Bronchial epithelial cell (primary cell): ENCODE measurements at regions not wholly inside any gene's neighbourhood (a gene's known extent, or its start where the extent isn't known, plus 50 kb on each side); places are given as distances from the start of the nearest gene placed in this dataset.

Source experiments
- DNase-seq: peaks from one replicate; pipeline ENCODE4 v3.0.0-alpha.2; 2010; ENCODE audit warnings: low read depth
- FAIRE-seq: peaks from 2 replicates; lab custom pipeline; 2011; peaks lifted over from hg19 to GRCh38; lab: Jason Lieb, UNC
- H3K27me3 ChIP-seq: 2 replicates; pipeline ENCODE4 v1.5.1; 2011; ENCODE audit warnings: low read length; ENCODE audit not compliant: control insufficient read depth, insufficient read depth
- H3K36me3 ChIP-seq: 2 replicates; pipeline ENCODE4 v1.5.1; 2011; ENCODE audit warnings: low read length; ENCODE audit not compliant: control insufficient read depth, insufficient read depth
- H3K4me3 ChIP-seq: 2 replicates; pipeline ENCODE4 v1.5.1; 2011; ENCODE audit warnings: mild to moderate bottlenecking, low read depth, low read length, control low read depth
- CTCF ChIP-seq: IDR thresholded peaks from 2 replicates; pipeline ENCODE4 v1.5.1; 2011; ENCODE audit warnings: mild to moderate bottlenecking, moderate library complexity, low read length, control low read depth, inconsistent platforms; ENCODE audit not compliant: insufficient read depth, severe bottlenecking

DNA sequence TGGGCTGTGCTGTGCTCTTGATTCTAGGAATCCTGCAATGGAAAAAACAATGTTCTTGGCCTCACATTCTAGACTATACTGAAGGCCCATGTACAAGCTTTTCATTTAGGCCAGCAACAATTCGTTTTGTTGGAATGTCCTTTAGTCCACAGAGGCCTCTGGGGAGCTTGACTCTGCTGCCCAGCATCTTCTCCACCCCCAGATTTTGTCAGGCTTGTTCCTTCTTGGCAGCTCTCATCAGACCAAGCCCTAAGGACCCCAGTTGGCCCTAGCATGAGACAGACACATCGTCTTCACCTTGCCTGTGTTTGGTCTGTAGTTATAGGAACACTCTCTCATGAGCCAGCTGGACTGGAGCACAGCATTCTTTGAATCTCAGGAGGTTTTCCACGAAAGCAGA, 300.1 kb downstream of the VRK1 start:
- DNase-seq (no peak), FAIRE-seq (no peak)
- no peak for TF ChIP-seq CTCF
- H3K36me3 ChIP-seq = no peaks in the 10 kb centered on the region
- no peaks in the 10 kb centered on the region for H3K27me3 ChIP-seq
- H3K4me3 ChIP-seq = no peak overlapping the region

DNA sequence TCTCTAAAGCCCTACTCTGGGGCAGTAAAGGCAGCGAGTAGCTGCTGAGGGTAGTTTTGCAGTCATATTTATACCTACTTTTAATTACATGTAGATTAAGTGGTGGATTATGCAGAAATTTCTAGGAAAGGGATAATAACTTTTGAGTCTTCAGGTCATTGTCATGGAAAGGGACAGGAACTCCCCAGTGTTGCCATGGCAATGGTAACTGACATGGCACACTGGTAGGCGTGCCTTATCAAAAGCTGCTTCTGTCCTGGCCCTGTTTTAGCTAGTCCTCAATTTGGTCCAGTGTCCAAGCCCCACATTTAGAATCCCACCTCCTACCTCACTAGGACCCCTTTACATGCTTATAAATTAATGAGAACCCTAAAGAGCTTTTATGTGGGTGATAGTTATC, 303.1 kb downstream of the VRK1 start:
- no peaks in the 10 kb centered on the region for H3K27me3 ChIP-seq
- H3K4me3 ChIP-seq = no peak overlapping the region
- no peak for FAIRE-seq
- DNase-seq = no peak
- no peaks in the 10 kb centered on the region for H3K36me3 ChIP-seq
- no peak for TF ChIP-seq CTCF

DNA sequence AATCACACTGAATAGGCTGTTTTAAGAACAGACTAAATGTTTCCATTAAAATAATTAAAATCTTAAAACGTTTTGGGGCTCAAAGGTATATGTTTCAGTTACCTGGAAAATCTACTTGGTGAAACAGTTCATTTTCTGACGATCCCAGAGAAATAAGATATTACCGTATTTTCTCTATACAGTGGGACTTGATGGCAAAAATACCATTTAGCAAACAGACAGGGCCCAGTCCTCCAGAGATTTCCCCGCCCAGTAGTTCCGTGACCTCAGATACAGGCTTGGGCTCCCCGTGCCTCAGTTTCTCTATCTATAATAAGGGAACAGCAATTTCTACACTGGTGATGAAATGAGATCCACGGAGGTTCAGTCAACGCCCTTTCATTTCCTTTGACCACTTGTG, 304.4 kb downstream of the VRK1 start:
- no peaks in the 10 kb centered on the region for H3K27me3 ChIP-seq
- no peak overlapping the region for H3K4me3 ChIP-seq
- DNase-seq = no peak
- no peak for TF ChIP-seq CTCF
- no peak for FAIRE-seq
- no peaks in the 10 kb centered on the region for H3K36me3 ChIP-seq

DNA sequence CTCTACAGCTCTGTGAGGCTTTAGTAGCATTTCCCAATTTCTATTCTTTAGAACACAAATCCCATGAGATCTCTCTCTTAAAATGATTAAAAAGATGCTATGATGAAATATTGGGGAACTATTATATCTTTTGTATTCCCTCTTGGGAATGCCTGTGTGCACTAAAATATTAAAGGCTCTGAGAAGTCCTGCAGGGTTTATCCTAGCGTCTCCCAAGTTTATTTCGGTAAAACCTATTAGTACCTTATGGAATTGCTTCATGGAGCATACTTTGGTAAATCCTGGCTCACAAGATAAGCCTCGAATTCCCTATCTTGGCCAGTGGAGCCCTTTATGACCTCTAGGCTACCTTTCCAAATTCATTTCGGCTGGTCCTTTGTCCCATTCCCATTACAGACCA, 306.8 kb downstream of the VRK1 start:
- Histone ChIP-seq H3K4me3 (no peak overlapping the region), H3K27me3 (no peaks in the 10 kb centered on the region), H3K36me3 (no peaks in the 10 kb centered on the region)
- no peak for TF ChIP-seq CTCF
- FAIRE-seq = no peak
- no peak for DNase-seq

- no peaks in the 10 kb centered on the region for H3K27me3 ChIP-seq
- H3K36me3 ChIP-seq = no peaks in the 10 kb centered on the region
- DNase-seq (no peak), FAIRE-seq (no peak)
- TF ChIP-seq CTCF = no peak
- H3K4me3 ChIP-seq = no peak overlapping the region
Measured at GRCh38 chr14:97106166-97106565, 309.0 kb downstream of the VRK1 start.

DNA sequence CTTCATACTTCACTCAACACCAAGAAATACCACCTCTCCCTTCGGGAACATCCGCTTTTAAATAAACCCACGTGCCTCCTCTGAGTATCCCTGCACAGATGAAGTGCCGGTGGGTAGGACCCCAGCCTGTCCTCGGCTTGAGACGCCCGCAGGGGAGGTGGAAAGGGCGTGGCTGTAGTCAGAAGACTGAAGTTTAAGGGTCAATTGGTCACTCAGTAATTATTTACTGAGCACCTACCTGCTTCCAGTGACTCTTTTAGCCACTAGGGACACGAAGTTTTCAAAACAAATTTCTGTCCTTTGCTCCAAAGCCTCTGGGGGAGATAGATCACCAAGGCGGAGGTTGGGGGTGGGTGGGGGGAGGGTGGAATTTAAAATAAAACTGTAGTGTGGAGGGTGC, 309.4 kb downstream of the VRK1 start:
- Histone ChIP-seq H3K4me3 (no peak overlapping the region), H3K36me3 (no peaks in the 10 kb centered on the region), H3K27me3 (no peaks in the 10 kb centered on the region)
- FAIRE-seq (no peak), DNase-seq (no peak)
- TF ChIP-seq CTCF = no peak
